Loucy (cell line): ENCODE measurements at regions not wholly inside any gene's neighbourhood (a gene's known extent, or its start where the extent isn't known, plus 50 kb on each side); places are given as distances from the start of the nearest gene placed in this dataset.

Source experiments
- H2AFZ ChIP-seq: fragments of 200-600 bp; sonication (generic); 2 replicates; pipeline ENCODE4 v1.6.0; 2016; ENCODE audit warnings: antibody characterized with exemption, mild to moderate bottlenecking, low read length, moderate library complexity
- H3F3A ChIP-seq: fragments of 200-600 bp; 2 replicates; pipeline ENCODE4 v1.6.0; 2016; ENCODE audit warnings: antibody characterized with exemption, low read depth, mild to moderate bottlenecking
- H3K27me3 ChIP-seq: fragments of 200-600 bp; sonication (generic); 2 replicates; pipeline ENCODE4 v1.6.1; 2014; ENCODE audit warnings: low read length, mild to moderate bottlenecking; ENCODE audit not compliant: insufficient read depth, poor library complexity, severe bottlenecking
- H3K36me3 ChIP-seq: fragments of 200-600 bp; sonication (generic); 2 replicates; pipeline ENCODE4 v1.6.1; 2016; ENCODE audit warnings: low read length; ENCODE audit not compliant: insufficient read depth
- H3K4me1 ChIP-seq: fragments of 200-600 bp; sonication (generic); 2 replicates; pipeline ENCODE4 v1.5.1; 2014; ENCODE audit warnings: low read length, mild to moderate bottlenecking; ENCODE audit not compliant: insufficient read depth, poor library complexity, severe bottlenecking
- H3K4me2 ChIP-seq: fragments of 200-600 bp; sonication (generic); 2 replicates; pipeline ENCODE4 v1.6.0; 2014; ENCODE audit warnings: antibody characterized with exemption, low read length, low read depth, mild to moderate bottlenecking; ENCODE audit not compliant: poor library complexity, severe bottlenecking
- H3K4me3 ChIP-seq: fragments of 200-600 bp; sonication (generic); 2 replicates; pipeline ENCODE4 v1.5.1; 2014; ENCODE audit warnings: low read length, mild to moderate bottlenecking, mixed read lengths; ENCODE audit not compliant: poor library complexity, severe bottlenecking
- H3K79me2 ChIP-seq: fragments of 200-600 bp; sonication (generic); 2 replicates; pipeline ENCODE4 v1.6.1; 2014; ENCODE audit warnings: low read length; ENCODE audit not compliant: insufficient read depth
- H3K9ac ChIP-seq: fragments of 200-600 bp; sonication (generic); 2 replicates; pipeline ENCODE4 v1.6.0; 2014; ENCODE audit warnings: mild to moderate bottlenecking, low read depth, low read length, moderate library complexity; ENCODE audit not compliant: poor library complexity, severe bottlenecking
- H3K9me2 ChIP-seq: fragments of 200-600 bp; sonication (generic); replicated peaks from 2 replicates; pipeline ENCODE4 v1.6.1; 2016; ENCODE audit warnings: low read depth, low read length, mixed read lengths
- H3K9me3 ChIP-seq: fragments of 200-600 bp; sonication (generic); 2 replicates; pipeline ENCODE4 v1.6.1; 2014; ENCODE audit warnings: mild to moderate bottlenecking, antibody characterized with exemption, low read length, low read depth; ENCODE audit not compliant: insufficient read depth
- H4K20me1 ChIP-seq: fragments of 200-600 bp; sonication (generic); 2 replicates; pipeline ENCODE4 v1.6.0; 2014; ENCODE audit warnings: antibody characterized with exemption, low read length, mild to moderate bottlenecking; ENCODE audit not compliant: insufficient read depth, poor library complexity, severe bottlenecking
- CTCF ChIP-seq: fragments of 200-600 bp; sonication (generic); conservative IDR thresholded peaks from 2 replicates; pipeline ENCODE4 v1.5.1; 2014; ENCODE audit warnings: mild to moderate bottlenecking, antibody characterized with exemption, low read length
- EZH2phosphoT487 ChIP-seq: fragments of 200-600 bp; IDR thresholded peaks from 2 replicates; pipeline ENCODE4 v1.6.1; 2018; ENCODE audit warnings: antibody characterized with exemption, mild to moderate bottlenecking, moderate library complexity, borderline replicate concordance

- no peak for TF ChIP-seq CTCF
- TF ChIP-seq EZH2phosphoT487, result no peak
Measured at GRCh38 chr5:118733394-118733793, 255.0 kb downstream of the DTWD2 start.

GRCh38 chr5:118728191-118728590, 260.2 kb downstream of the DTWD2 start:
- H3K4me3 ChIP-seq, result no peak overlapping the region
- H3K4me1 ChIP-seq, result no peaks in the 10 kb centered on the region
- H3K36me3 ChIP-seq, result no peaks in the 10 kb centered on the region
- no peak overlapping the region for H3K9ac ChIP-seq
- H4K20me1 ChIP-seq, result no peaks in the 10 kb centered on the region
- no peaks in the 10 kb centered on the region for H3F3A ChIP-seq
- no peaks in the 10 kb centered on the region for H3K9me3 ChIP-seq
- no peaks in the 10 kb centered on the region for H3K79me2 ChIP-seq
- H3K9me2 ChIP-seq, result no peaks in the 10 kb centered on the region
- no peak for TF ChIP-seq CTCF
- no peak for TF ChIP-seq EZH2phosphoT487
- no peak overlapping the region for H3K4me2 ChIP-seq
- H3K27me3 ChIP-seq, result no peaks in the 10 kb centered on the region
- H2AFZ ChIP-seq, result no peak overlapping the region

More at GRCh38 chr5:118733394-118733793, 255.0 kb downstream of the DTWD2 start:
- H3K4me2 ChIP-seq, result no peak overlapping the region
- no peak overlapping the region for H3K4me3 ChIP-seq
- H3K36me3 ChIP-seq, result no peaks in the 10 kb centered on the region
- no peaks in the 10 kb centered on the region for H3F3A ChIP-seq
- no peak overlapping the region for H2AFZ ChIP-seq
- H3K27me3 ChIP-seq, result no peaks in the 10 kb centered on the region
- no peaks in the 10 kb centered on the region for H3K79me2 ChIP-seq
- H3K9me2 ChIP-seq, result no peaks in the 10 kb centered on the region
- no peaks in the 10 kb centered on the region for H3K4me1 ChIP-seq
- no peaks in the 10 kb centered on the region for H4K20me1 ChIP-seq
- H3K9ac ChIP-seq, result no peak overlapping the region
- no peaks in the 10 kb centered on the region for H3K9me3 ChIP-seq

- no peaks in the 10 kb centered on the region for H4K20me1 ChIP-seq
- H3F3A ChIP-seq, result no peaks in the 10 kb centered on the region
- no peaks in the 10 kb centered on the region for H3K9me2 ChIP-seq
- H2AFZ ChIP-seq, result no peak overlapping the region
- H3K9ac ChIP-seq, result no peak overlapping the region
- no peak overlapping the region for H3K4me3 ChIP-seq
- no peak overlapping the region for H3K4me2 ChIP-seq
- no peaks in the 10 kb centered on the region for H3K4me1 ChIP-seq
- H3K79me2 ChIP-seq, result no peaks in the 10 kb centered on the region
- TF ChIP-seq EZH2phosphoT487, result no peak
- TF ChIP-seq CTCF, result no peak
- no peaks in the 10 kb centered on the region for H3K36me3 ChIP-seq
- no peaks in the 10 kb centered on the region for H3K9me3 ChIP-seq
- no peaks in the 10 kb centered on the region for H3K27me3 ChIP-seq
Measured at GRCh38 chr5:118726891-118727290, 261.5 kb downstream of the DTWD2 start.
